Stimulated activated CD8-positive, alpha-beta memory T cell treated with anti-CD3 and anti-CD28 coated beads, Interleukin-4, amount 100 ng/mL, for 24 hours (primary cell): ENCODE measurements at regions not wholly inside any gene's neighbourhood (a gene's known extent, or its start where the extent isn't known, plus 50 kb on each side); places are given as distances from the start of the nearest gene placed in this dataset.
"Not testable (repeated sequence)": the region's sequence is repeated elsewhere in the genome, so short reads cannot be mapped to it uniquely, and the experiment has no call there.

Experiments used
- DNase-seq: peaks from one replicate; pipeline ENCODE4 v3.0.0-alpha.2; 2020; ENCODE audit warnings: low read depth

GRCh38 chr9:15372455-15372854 is 50.2 kb upstream of the SNAPC3 start:
- no peak for DNase-seq

GRCh38 chr9:15371448-15371845 is 51.2 kb upstream of the SNAPC3 start:
- no peak for DNase-seq

DNA sequence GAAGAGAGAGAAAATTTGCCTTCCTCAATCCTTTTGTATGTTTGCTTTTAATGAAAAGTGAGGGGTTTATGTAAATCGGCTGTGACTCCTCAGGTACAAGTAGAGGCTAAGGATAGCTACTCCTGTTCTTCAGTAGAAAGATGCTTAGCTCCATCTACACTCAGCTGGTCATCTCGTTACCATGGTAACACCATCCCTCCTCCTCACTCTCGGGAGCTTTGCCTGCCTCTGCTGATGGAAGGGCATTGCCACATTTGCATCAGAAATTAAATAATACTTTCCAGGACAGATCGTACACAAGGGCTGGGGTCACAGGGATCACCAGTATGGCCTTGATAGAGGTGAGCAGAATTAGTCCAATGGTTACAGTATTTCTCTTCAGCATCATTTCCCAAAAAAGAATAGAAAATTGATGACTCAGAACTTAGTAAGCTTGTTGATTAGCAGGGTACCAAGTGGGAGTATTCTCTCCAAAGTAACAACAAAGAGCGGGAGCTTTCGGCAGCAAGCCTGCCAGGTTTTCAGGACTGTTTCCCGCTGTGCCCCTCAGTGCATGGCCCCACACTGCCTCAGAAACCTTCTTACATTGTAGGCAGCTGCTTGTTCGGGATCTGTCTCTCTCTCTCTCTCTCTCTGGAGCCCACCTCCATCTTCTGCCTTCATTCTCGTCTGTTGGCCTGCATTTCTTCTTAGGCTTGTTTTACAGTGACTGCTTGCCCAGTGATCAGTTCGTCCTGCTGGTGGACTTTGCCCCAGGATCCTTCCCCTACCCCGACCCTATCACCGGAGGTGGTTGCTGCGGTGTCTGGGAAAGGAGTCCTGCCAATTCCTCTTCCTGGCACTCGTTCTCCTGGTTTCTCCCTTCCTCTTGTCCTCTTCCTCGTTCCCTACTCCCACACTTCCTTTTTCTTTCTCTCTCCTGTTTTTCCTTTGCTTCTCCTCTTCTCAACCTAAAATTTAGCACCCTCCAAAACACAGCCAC is 51.9 kb upstream of the SNAPC3 start:
- no peak for DNase-seq

DNA sequence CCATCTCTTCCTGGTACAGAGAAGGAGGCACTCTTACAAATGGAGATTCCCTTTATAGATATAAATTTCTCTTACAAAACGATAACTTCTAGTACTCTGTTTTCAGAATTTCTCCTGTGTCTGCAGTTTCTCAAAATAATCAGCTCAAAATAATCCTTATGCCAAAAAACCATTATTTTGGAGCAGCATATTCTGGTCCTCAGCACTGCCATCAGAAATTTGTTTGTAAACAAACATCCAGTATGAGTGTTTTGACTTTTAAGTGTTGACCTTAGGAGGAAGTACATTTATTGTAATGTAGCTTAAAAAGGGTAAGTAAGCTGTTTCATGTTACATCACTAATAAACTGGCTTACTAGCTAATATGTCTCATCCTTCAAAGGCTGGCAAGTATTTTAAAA is 52.8 kb upstream of the SNAPC3 start:
- no peak for DNase-seq

GRCh38 chr9:15369238-15369637 is 53.4 kb upstream of the SNAPC3 start:
- no peak for DNase-seq

DNA sequence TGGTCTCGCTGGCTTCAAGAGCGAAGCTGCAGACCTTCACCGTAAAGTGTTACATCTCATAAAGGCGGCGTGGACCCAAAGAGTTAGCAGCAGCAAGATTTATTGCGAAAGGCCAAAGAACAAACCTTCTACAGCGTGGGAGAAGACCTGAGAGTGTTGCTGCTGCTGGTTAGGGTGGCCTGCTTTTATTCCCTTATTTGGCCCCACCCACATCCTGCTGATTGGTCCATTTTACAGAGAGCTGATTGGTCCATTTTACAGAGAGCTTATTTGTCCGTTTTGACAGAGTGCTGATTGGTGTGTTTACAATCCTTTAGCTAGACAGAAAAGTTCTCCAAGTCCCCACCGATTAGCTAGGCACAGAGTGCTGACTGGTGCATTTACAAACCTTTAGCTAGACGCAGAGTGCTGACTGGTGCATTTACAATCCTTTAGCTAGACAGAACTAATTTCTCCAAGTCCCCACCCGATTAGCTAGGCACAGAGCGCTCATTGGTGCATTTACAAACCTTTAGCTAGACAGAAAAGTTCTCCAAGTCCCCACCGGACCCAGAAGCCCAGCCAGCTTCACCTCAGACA is 57.6 kb upstream of the SNAPC3 start:
- DNase-seq, result not testable (repeated sequence)

DNA sequence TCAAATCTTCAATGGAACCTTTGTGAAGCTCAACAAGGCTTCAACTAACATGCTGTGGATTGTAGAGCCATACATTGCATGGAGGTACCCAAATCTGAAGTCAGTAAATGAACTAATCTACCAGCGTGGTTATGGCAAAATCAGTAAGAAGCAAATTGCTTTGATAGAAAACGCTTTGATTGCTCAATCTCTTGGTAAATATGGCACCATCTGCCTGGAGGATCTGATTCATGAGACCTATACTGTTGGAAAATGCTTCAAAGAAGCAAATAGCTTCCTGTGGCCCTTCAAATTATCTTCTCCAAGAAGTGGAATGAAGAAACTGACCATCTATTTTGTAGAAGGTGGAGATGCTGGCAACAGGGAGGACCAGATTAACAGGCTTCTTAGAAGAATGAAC is 54.7 kb upstream of the TTC39B start:
- no peak for DNase-seq

DNA sequence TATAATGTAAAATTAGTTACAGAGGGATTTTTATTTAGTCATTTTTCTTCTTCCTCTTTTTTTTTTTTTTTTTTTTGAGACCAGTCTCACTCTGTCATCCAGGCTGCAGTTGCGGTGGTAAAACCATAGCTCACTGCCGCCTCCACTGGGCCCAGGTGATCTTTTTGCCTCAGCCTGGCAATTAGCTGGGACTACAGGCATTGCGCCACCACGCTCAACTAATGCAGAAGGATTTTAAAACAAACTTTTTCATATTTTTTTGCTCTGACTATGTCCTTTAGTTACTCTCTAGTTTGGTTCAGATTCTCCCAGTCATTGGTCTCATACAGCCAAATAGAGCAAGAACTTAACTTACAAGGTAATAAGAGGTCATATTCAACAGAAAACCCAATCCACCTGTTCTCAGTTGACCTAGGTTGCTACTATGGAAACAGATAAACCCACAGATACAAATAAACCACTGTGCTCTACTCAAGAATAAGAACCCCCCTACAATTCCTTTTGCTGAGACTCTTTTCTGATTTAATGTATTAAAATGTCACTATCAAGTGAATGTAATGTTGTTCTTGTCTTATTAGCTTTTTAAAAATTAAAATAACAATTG is 50.1 kb upstream of the TTC39B start:
- peak; percentile 9 for DNase-seq
